Panc1 (cell line): ENCODE measurements at regions not wholly inside any gene's neighbourhood (a gene's known extent, or its start where the extent isn't known, plus 50 kb on each side); places are given as distances from the start of the nearest gene placed in this dataset.

Experiments
- ATAC-seq: fragments of 200-7000 bp; cut with Tn5 transposase; 2 replicates; pipeline ENCODE4 v1.9.1; 2020; ENCODE audit warnings: mild to moderate bottlenecking, moderate library complexity
- BruUV-seq: library from RNA; stranded (reverse); fragments of 400-500 nt; replicated peaks from 2 replicates; lab custom pipeline; 2021; lab: Mats Ljungman, UMichigan
- CTCF ChIA-PET: fragments of 300-600 bp; sonication (Branson Sonifier 250); formaldehyde crosslinking; loops from one replicate; lab custom pipeline; 2022; ENCODE audit warnings: antibody characterized with exemption; lab: Charles Lee
- POLR2A ChIA-PET: fragments of 300-600 bp; sonication (Branson Sonifier 250); formaldehyde crosslinking; loops from one replicate; lab custom pipeline; 2022; ENCODE audit warnings: antibody characterized with exemption; lab: Charles Lee
- DNase-seq: peaks from one replicate; pipeline ENCODE4 v3.0.0-alpha.2; 2010; ENCODE audit warnings: low read depth, low spot score
- H3K27ac ChIP-seq: 2 replicates; pipeline ENCODE4 v1.5.1; 2011; ENCODE audit warnings: mild to moderate bottlenecking, low read length, inconsistent platforms
- H3K27me3 ChIP-seq: fragments of 200-500 bp; sonication (Bioruptor generic); 2 replicates; pipeline ENCODE4 v1.6.0; 2014; ENCODE audit warnings: low read length, inconsistent platforms; ENCODE audit not compliant: control insufficient read depth, insufficient read depth
- H3K36me3 ChIP-seq: fragments of 200-500 bp; sonication (Bioruptor generic); 2 replicates; pipeline ENCODE4 v1.5.1; 2014; ENCODE audit warnings: inconsistent platforms, mild to moderate bottlenecking, low read length, moderate library complexity; ENCODE audit not compliant: control insufficient read depth, insufficient read depth
- H3K4me1 ChIP-seq: 2 replicates; pipeline ENCODE4 v1.5.1; 2011; ENCODE audit warnings: inconsistent platforms, mild to moderate bottlenecking, low read length, moderate library complexity; ENCODE audit not compliant: control insufficient read depth, insufficient read depth
- H3K4me3 ChIP-seq, 2 experiments: 2 replicates each; pipeline ENCODE4 v1.5.1; 2011 to 2012; ENCODE audit warnings: low read depth in 2 of 2, low read length in 2 of 2, mild to moderate bottlenecking in 2 of 2, inconsistent platforms in 1 of 2, moderate library complexity in 1 of 2
- H3K9me3 ChIP-seq: fragments of 200-500 bp; sonication (Bioruptor generic); 2 replicates; pipeline ENCODE4 v1.5.1; 2014; ENCODE audit warnings: low read depth, mild to moderate bottlenecking, inconsistent platforms, low read length, moderate library complexity; ENCODE audit not compliant: control insufficient read depth, insufficient read depth
- CTCF ChIP-seq: fragments of 450-650 bp; IDR thresholded peaks from 2 replicates; pipeline ENCODE4 v1.5.1; 2017; ENCODE audit warnings: mild to moderate bottlenecking
- POLR2AphosphoS5 ChIP-seq: IDR thresholded peaks from 2 replicates; pipeline ENCODE4 v1.6.1; 2012; ENCODE audit warnings: mild to moderate bottlenecking, low read depth, low read length, moderate library complexity
- REST ChIP-seq, 2 experiments: IDR thresholded peaks; 2 replicates each; pipeline ENCODE4 v1.6.1; 2011 to 2012; ENCODE audit warnings: low read depth in 2 of 2, control low read depth in 1 of 2, low read length in 1 of 2, mild to moderate bottlenecking in 1 of 2, moderate library complexity in 1 of 2; ENCODE audit not compliant: insufficient read depth in 1 of 2
- SIN3A ChIP-seq: IDR thresholded peaks from 2 replicates; pipeline ENCODE4 v1.6.1; 2012; ENCODE audit warnings: low read depth, mild to moderate bottlenecking, low read length, moderate library complexity, borderline replicate concordance; ENCODE audit not compliant: insufficient read depth
- TCF7L2 ChIP-seq: IDR thresholded peaks from 2 replicates; pipeline ENCODE4 v1.6.1; 2011; ENCODE audit warnings: mild to moderate bottlenecking, low read depth, low read length, inconsistent platforms
- in situ Hi-C: cut with HindIII; loops from 2 replicates; pipeline ENCODE4 v1.10.0; 2016; ENCODE audit warnings: low sequenced_read_pairs, low pct_unique_long_range_greater_than_20kb
- intact Hi-C: fragments of 100-400 bp; cut with micrococcal nuclease; formaldehyde crosslinking; loops from one replicate; pipeline ENCODE4 v1.10.0; 2022; ENCODE audit not compliant: unreplicated experiment

- no TSS peak for BruUV-seq
- DNase-seq, result no peak
- ChIA-PET CTCF (no interaction called here), POLR2A (no interaction called here)
- H3K9me3 ChIP-seq, result no peaks in the 10 kb centered on the region
- intact Hi-C loops, result no loop called here
- no peaks in the 10 kb centered on the region for H3K27me3 ChIP-seq
- TF ChIP-seq REST (IDR thresholded peaks at IDR 0.05; ENCODE audit: insufficient read depth in 1 of 2, low read depth in 2 of 2, low read length in 1 of 2), result no peak
- no peak for TF ChIP-seq POLR2AphosphoS5
- TF ChIP-seq CTCF, result no peak
- TF ChIP-seq TCF7L2, result no peak
- no peak for TF ChIP-seq SIN3A
- ATAC-seq, result no peak
- in situ Hi-C loops, result no loop called here
- no peaks in the 10 kb centered on the region for H3K4me1 ChIP-seq
- no peak overlapping the region for H3K4me3 ChIP-seq
- no peak overlapping the region for H3K27ac ChIP-seq
- H3K36me3 ChIP-seq, result no peaks in the 10 kb centered on the region
Observed at GRCh38 chr15:95522533-95522932, 808.0 kb upstream of the NR2F2 start.

- in situ Hi-C loops, result no loop called here
- TF ChIP-seq TCF7L2, result no peak
- TF ChIP-seq REST (IDR thresholded peaks at IDR 0.05; ENCODE audit: insufficient read depth in 1 of 2, low read depth in 2 of 2, low read length in 1 of 2), result no peak
- no peak for TF ChIP-seq CTCF
- TF ChIP-seq SIN3A, result no peak
- no peak for TF ChIP-seq POLR2AphosphoS5
- intact Hi-C loops, result no loop called here
- H3K27ac ChIP-seq, result no peak overlapping the region
- no peaks in the 10 kb centered on the region for H3K4me1 ChIP-seq
- H3K36me3 ChIP-seq, result no peaks in the 10 kb centered on the region
- H3K27me3 ChIP-seq, result no peaks in the 10 kb centered on the region
- no peak overlapping the region for H3K4me3 ChIP-seq
- ATAC-seq (no peak), DNase-seq (no peak)
- CTCF ChIA-PET, result no interaction called here
- BruUV-seq, result no TSS peak
- no peaks in the 10 kb centered on the region for H3K9me3 ChIP-seq
- POLR2A ChIA-PET, result no interaction called here
Observed at GRCh38 chr15:95528920-95529319, 801.6 kb upstream of the NR2F2 start.
